ENCODE measurements at regions not wholly inside any gene's neighbourhood (a gene's known extent, or its start where the extent isn't known, plus 50 kb on each side); places are given as distances from the start of the nearest gene placed in this dataset.
"Not testable (repeated sequence)": the region's sequence is repeated elsewhere in the genome, so short reads cannot be mapped to it uniquely, and the experiment has no call there.

- intact Hi-C loops (cut with DNase I, micrococcal nuclease) = no loop called here
- Mint-ChIP-seq H3K9me3 (ENCODE audit: low read depth) (no peaks in the 10 kb centered on the region), H3K27me3 (no peaks in the 10 kb centered on the region), H3K4me1 (no peaks in the 10 kb centered on the region), H3K27ac (no peak overlapping the region), H3K4me3 (no peak overlapping the region), H3K36me3 (ENCODE audit: low read depth) (no peaks in the 10 kb centered on the region)
- ATAC-seq = no peak
- no peak for DNase-seq
- POLR2A ChIA-PET = no interaction called here
- CTCF ChIA-PET = interaction anchor here (0.6 to 0.7 kb wide), 2 partner anchors 286 to 1031 kb away, joined by 3 read pairs; no protein-coding TSS in a partner anchor
These were observed 654.1 kb upstream of the MARCKS start for GRCh38 chr6:113202852-113203714.

DNA sequence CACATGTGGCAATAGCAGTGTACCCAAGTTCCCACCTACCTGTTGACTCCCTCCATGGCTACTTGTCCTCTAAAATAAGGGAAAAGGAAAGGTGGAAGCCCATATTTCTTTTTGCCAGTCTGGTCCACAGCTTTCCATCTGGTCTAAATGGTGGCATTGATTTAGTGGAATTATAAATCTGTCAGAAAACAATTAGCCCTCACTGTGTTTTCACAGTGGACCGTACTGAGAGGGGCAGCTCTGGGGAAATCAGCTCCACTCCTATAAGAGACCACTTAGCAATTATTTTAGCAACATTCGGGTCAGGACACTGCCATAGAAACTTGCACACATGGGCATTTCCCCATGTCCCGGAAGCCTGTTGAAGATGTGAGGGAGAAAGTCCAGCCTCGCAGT, 653.4 kb upstream of the MARCKS start:
- no peak for ATAC-seq
- Mint-ChIP-seq H3K4me1 (no peaks in the 10 kb centered on the region), H3K36me3 (ENCODE audit: low read depth) (no peaks in the 10 kb centered on the region), H3K9me3 (ENCODE audit: low read depth) (no peaks in the 10 kb centered on the region), H3K27me3 (no peaks in the 10 kb centered on the region), H3K27ac (no peak overlapping the region), H3K4me3 (no peak overlapping the region)
- ChIA-PET POLR2A (no interaction called here), CTCF (interaction anchor here (0.6 to 0.7 kb wide), 2 partner anchors 285 to 1031 kb away, joined by 3 read pairs; no protein-coding TSS in a partner anchor)
- intact Hi-C loops (cut with DNase I, micrococcal nuclease) = no loop called here
- DNase-seq = no peak

GRCh38 chr6:113205553-113205952, 651.6 kb upstream of the MARCKS start:
- CTCF ChIA-PET = no interaction called here
- ATAC-seq = no peak
- H3K9me3 Mint-ChIP-seq (ENCODE audit: low read depth) = no peaks in the 10 kb centered on the region
- no peak overlapping the region for H3K4me3 Mint-ChIP-seq
- intact Hi-C loops (cut with DNase I, micrococcal nuclease) = no loop called here
- DNase-seq = no peak
- H3K4me1 Mint-ChIP-seq = no peaks in the 10 kb centered on the region
- no peaks in the 10 kb centered on the region for H3K27me3 Mint-ChIP-seq
- POLR2A ChIA-PET = no interaction called here
- H3K27ac Mint-ChIP-seq = no peak overlapping the region
- H3K36me3 Mint-ChIP-seq (ENCODE audit: low read depth) = no peaks in the 10 kb centered on the region

DNA sequence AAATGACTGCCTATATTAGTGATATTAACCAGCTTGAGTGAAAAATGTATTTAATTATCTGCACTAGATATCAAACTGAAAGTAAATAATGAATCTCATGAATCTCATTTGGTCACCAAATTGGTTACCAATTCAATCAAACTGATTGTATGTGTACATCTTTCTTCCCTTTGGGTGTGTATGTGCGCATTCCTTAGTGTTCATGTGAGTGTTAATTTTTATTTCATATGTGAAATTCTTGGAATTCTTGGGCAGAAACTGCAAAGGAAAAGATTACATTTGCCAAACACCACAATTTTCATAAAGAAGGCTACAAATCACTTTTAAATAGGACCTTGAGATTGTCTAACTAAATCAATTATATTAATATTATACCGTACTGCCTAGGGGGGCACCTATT, 648.4 kb upstream of the MARCKS start:
- H3K9me3 Mint-ChIP-seq (ENCODE audit: low read depth) = peaks cover 3% of the 10 kb centered on the region
- DNase-seq = no peak
- H3K4me3 Mint-ChIP-seq = no peak overlapping the region
- H3K36me3 Mint-ChIP-seq (ENCODE audit: low read depth) = no peaks in the 10 kb centered on the region
- H3K4me1 Mint-ChIP-seq = no peaks in the 10 kb centered on the region
- ATAC-seq = no peak
- ChIA-PET POLR2A (no interaction called here), CTCF (no interaction called here)
- no peak overlapping the region for H3K27ac Mint-ChIP-seq
- no peaks in the 10 kb centered on the region for H3K27me3 Mint-ChIP-seq
- intact Hi-C loops (cut with DNase I, micrococcal nuclease) = no loop called here

DNA sequence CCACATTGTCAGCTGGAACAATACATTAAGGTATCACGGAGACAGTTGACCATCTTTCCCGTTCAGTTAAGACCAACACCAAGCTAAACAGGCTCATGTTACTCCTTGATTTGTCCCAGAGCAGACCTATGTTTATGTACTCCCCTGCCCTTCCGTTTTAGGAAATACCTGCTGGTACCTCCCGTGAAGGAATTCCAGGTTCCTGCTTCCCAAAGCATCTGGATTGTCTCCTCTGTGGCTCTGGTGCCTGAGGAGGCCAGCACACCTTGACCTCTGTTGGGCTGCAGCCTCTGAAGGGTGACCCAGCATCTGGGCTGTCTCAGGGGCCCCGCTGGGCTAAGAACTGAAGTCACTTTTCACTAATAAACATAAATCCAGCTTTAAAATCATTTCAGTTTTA, 647.8 kb upstream of the MARCKS start:
- intact Hi-C loops (cut with DNase I, micrococcal nuclease) = no loop called here
- no peaks in the 10 kb centered on the region for H3K4me1 Mint-ChIP-seq
- H3K36me3 Mint-ChIP-seq (ENCODE audit: low read depth) = no peaks in the 10 kb centered on the region
- ChIA-PET POLR2A (no interaction called here), CTCF (interaction anchor here (0.6 kb wide), 1 partner anchor 849 kb away, joined by 4 read pairs; no protein-coding TSS in a partner anchor)
- H3K27ac Mint-ChIP-seq = no peak overlapping the region
- H3K4me3 Mint-ChIP-seq = no peak overlapping the region
- no peaks in the 10 kb centered on the region for H3K27me3 Mint-ChIP-seq
- H3K9me3 Mint-ChIP-seq (ENCODE audit: low read depth) = peaks cover 3% of the 10 kb centered on the region
- ATAC-seq (no peak), DNase-seq (no peak)

DNA sequence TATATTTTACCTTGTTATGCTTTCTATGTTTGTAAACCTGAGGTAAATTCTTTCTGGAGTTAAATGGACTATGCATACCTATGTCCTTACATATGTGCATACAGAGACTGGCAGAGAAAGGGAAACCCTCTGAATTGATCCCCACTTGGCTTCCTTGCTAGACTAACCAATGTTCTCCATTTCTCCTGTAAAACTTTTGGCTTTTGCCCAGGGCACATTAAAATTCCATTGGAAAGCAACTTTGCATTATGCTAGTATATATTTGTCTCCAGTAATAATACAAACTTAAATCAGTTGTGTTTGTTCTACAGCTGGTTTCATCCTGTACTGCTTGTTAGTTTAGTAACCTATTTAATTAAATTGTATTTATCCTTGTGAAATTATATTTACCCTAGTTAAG, 646.0 kb upstream of the MARCKS start:
- Mint-ChIP-seq H3K27me3 (no peaks in the 10 kb centered on the region), H3K4me1 (no peaks in the 10 kb centered on the region), H3K9me3 (ENCODE audit: low read depth) (peaks cover 3% of the 10 kb centered on the region), H3K4me3 (no peak overlapping the region), H3K36me3 (ENCODE audit: low read depth) (no peaks in the 10 kb centered on the region), H3K27ac (no peak overlapping the region)
- DNase-seq (no peak), ATAC-seq (no peak)
- ChIA-PET POLR2A (no interaction called here), CTCF (no interaction called here)
- intact Hi-C loops (cut with DNase I, micrococcal nuclease) = no loop called here

- Mint-ChIP-seq H3K4me1 (no peaks in the 10 kb centered on the region), H3K4me3 (no peak overlapping the region), H3K36me3 (ENCODE audit: low read depth) (no peaks in the 10 kb centered on the region), H3K27ac (no peak overlapping the region), H3K27me3 (no peaks in the 10 kb centered on the region), H3K9me3 (ENCODE audit: low read depth) (no peaks in the 10 kb centered on the region)
- CTCF ChIA-PET = interaction anchor here (0.6 kb wide), 1 partner anchor 163 kb away, joined by 3 read pairs; no protein-coding TSS in a partner anchor
- DNase-seq (no peak), ATAC-seq (no peak)
- POLR2A ChIA-PET = no interaction called here
- intact Hi-C loops (cut with DNase I, micrococcal nuclease) = no loop called here
These were observed 637.4 kb upstream of the MARCKS start for GRCh38 chr6:113219783-113220182.

DNA sequence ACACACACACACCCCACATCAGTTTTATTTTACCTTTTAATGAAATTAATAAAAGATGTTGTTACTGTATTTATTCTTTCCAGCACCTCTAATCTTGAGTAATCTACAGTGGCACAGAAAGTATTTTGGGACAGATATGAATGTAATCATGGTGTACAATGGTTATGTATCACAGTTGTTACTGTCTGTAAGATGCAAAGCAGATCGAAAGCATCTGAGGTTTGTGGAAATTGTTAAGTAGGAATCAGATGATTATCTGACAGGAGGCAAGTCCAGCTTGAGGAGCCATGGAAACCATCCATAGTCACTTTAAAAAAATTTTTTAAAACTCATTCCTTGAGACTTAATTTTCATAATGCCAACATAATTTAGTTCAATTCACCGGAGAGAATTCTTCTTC, 636.3 kb upstream of the MARCKS start:
- DNase-seq (no peak), ATAC-seq (no peak)
- H3K27me3 Mint-ChIP-seq = no peaks in the 10 kb centered on the region
- ChIA-PET POLR2A (no interaction called here), CTCF (no interaction called here)
- H3K27ac Mint-ChIP-seq = no peak overlapping the region
- H3K9me3 Mint-ChIP-seq (ENCODE audit: low read depth) = no peaks in the 10 kb centered on the region
- H3K4me1 Mint-ChIP-seq = no peaks in the 10 kb centered on the region
- intact Hi-C loops (cut with DNase I, micrococcal nuclease) = no loop called here
- H3K36me3 Mint-ChIP-seq (ENCODE audit: low read depth) = no peaks in the 10 kb centered on the region
- no peak overlapping the region for H3K4me3 Mint-ChIP-seq

DNA sequence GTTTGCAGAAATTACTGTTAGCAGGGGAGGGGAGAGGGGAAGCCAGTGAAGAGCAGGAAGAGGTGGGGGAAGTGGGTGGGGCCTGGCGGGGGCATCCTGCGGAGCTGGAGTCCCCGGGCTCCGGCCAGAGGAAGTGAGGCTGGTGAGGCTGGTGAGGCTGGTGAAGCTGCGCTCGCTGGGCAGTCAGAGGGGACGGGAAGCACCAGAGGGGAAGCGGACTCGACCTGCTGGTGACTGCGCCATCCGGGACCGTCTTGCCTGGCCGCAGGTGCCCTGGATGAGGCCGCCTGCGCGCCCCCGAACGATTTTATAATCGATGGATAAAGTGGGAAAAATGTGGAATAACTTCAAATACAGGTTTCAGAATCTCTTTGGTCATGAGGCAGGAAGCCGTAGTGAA, 635.3 kb upstream of the MARCKS start:
- Mint-ChIP-seq H3K4me1 (no peaks in the 10 kb centered on the region), H3K27me3 (no peaks in the 10 kb centered on the region), H3K27ac (no peak overlapping the region), H3K4me3 (no peak overlapping the region), H3K9me3 (ENCODE audit: low read depth) (no peaks in the 10 kb centered on the region), H3K36me3 (ENCODE audit: low read depth) (no peaks in the 10 kb centered on the region)
- ATAC-seq (no peak), DNase-seq (no peak)
- POLR2A ChIA-PET = no interaction called here
- intact Hi-C loops (cut with DNase I, micrococcal nuclease) = no loop called here
- CTCF ChIA-PET = no interaction called here

DNA sequence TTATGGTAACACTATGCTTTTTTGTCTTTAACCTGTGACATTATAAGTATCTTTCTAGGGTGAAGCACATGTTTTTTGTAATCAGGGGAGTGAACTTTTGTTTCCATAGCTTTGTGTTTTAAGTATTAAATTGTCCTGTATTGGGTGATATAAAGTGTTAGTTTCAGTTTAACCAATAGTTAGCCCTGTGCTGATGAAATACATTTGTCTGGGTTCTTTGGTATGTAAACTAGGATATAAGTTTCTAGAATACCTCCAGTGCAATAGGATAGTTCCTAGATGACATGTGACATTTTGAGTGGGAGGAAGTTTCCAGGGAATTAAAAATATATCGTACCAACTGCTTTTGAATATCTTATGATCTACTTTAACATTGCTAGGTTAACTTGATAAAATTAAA, 611.0 kb upstream of the MARCKS start:
- H3K36me3 Mint-ChIP-seq (ENCODE audit: low read depth) = no peaks in the 10 kb centered on the region
- no peak overlapping the region for H3K27ac Mint-ChIP-seq
- POLR2A ChIA-PET = no interaction called here
- peaks cover 2% of the 10 kb centered on the region for H3K9me3 Mint-ChIP-seq (ENCODE audit: low read depth)
- no peak for ATAC-seq
- no peak overlapping the region for H3K4me3 Mint-ChIP-seq
- peaks cover 2% of the 10 kb centered on the region for H3K27me3 Mint-ChIP-seq
- no peaks in the 10 kb centered on the region for H3K4me1 Mint-ChIP-seq
- DNase-seq = no peak
- intact Hi-C loops (cut with DNase I, micrococcal nuclease) = no loop called here
- CTCF ChIA-PET = no interaction called here

- ChIA-PET CTCF (no interaction called here), POLR2A (no interaction called here)
- no peak for ATAC-seq
- Mint-ChIP-seq H3K9me3 (ENCODE audit: low read depth) (peaks cover 5% of the 10 kb centered on the region), H3K4me1 (no peaks in the 10 kb centered on the region), H3K4me3 (no peak overlapping the region), H3K36me3 (ENCODE audit: low read depth) (no peaks in the 10 kb centered on the region), H3K27me3 (peaks cover 2% of the 10 kb centered on the region), H3K27ac (no peak overlapping the region)
- intact Hi-C loops (cut with DNase I, micrococcal nuclease) = no loop called here
- DNase-seq = no peak
These were observed 608.6 kb upstream of the MARCKS start for GRCh38 chr6:113248532-113248931.

DNA sequence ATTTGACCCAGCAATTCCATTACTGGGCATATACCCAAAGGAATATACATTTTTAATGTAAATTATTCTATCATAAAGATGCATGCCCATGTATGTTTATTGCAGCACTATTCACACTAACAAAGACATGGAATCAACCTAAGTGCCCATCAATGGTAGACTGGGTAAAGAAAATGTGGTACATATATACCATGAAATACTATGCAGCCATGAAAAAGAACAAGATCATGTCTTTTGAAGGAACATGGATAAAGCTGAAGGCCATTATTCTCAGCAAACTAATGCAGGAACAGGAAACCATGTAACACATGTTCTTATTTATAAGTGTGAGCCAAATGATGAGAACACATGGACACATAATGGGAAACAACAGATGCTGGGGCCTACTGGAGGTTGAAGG, 603.0 kb upstream of the MARCKS start:
- H3K9me3 Mint-ChIP-seq (ENCODE audit: low read depth); ATAC-seq; H3K27ac Mint-ChIP-seq; H3K4me1 Mint-ChIP-seq; H3K27me3 Mint-ChIP-seq; POLR2A ChIA-PET; DNase-seq; CTCF ChIA-PET; H3K36me3 Mint-ChIP-seq (ENCODE audit: low read depth); H3K4me3 Mint-ChIP-seq; intact Hi-C loops (cut with DNase I, micrococcal nuclease): not testable (repeated sequence)

All from activated CD4-positive, alpha-beta T cell treated with anti-CD3 and anti-CD28 coated beads for 36 hours (primary cell).